K562 (cell line): ENCODE measurements at regions not wholly inside any gene's neighbourhood (a gene's known extent, or its start where the extent isn't known, plus 50 kb on each side); places are given as distances from the start of the nearest gene placed in this dataset.
A peak's percentile ranks its signal among the peaks of the same experiment; 100 is the strongest.

Source experiments
- DDX20 ChIP-seq: fragments of 450-650 bp; IDR thresholded peaks from 2 replicates; pipeline ENCODE4 v1.6.1; 2016; ENCODE audit warnings: missing genetic modification characterization, low read depth, mild to moderate bottlenecking, missing compliant biosample characterization, moderate library complexity
- DMBX1 ChIP-seq: fragments of 250-450 bp; sonication (Bioruptor Pico); IDR thresholded peaks from 2 replicates; pipeline ENCODE4 v1.8.0; 2022; ENCODE audit warnings: inconsistent platforms, mild to moderate bottlenecking, moderate library complexity, borderline replicate concordance
- ESRRA ChIP-seq: fragments of 450-650 bp; IDR thresholded peaks from 2 replicates; pipeline ENCODE4 v1.6.1; 2014; ENCODE audit warnings: low read depth, mild to moderate bottlenecking, moderate library complexity, borderline replicate concordance
- HNRNPK ChIP-seq: fragments of 200-400 bp; formaldehyde crosslinking; IDR thresholded peaks from one replicate; pipeline ENCODE4 v1.6.1; 2018; ENCODE audit warnings: mild to moderate bottlenecking, low read depth, low read length; ENCODE audit not compliant: poor library complexity, severe bottlenecking
- KLF6 ChIP-seq: fragments of 250-450 bp; sonication (Bioruptor Pico); IDR thresholded peaks from 2 replicates; pipeline ENCODE4 v1.4.0; 2020; ENCODE audit warnings: mild to moderate bottlenecking, moderate library complexity, borderline replicate concordance
- NR2C1 ChIP-seq, 2 experiments: fragments of 450-650 bp; IDR thresholded peaks; 2 replicates each; pipeline ENCODE4 v1.6.1; 2017; ENCODE audit warnings: mild to moderate bottlenecking in 2 of 2, antibody characterized with exemption in 1 of 2, inconsistent platforms in 1 of 2, missing compliant biosample characterization in 1 of 2, missing genetic modification characterization in 1 of 2
- RBFOX2 ChIP-seq: fragments of 200-400 bp; formaldehyde crosslinking; IDR thresholded peaks from 2 replicates; pipeline ENCODE4 v1.6.1; 2017; ENCODE audit warnings: low read depth, mild to moderate bottlenecking, low read length, moderate library complexity
- SRF ChIP-seq, 2 experiments: fragments of 250-450, 450-650 bp in 1 of 2; sonication (Bioruptor Pico) in 1 of 2; sonication (generic) in 1 of 2; formaldehyde crosslinking; IDR thresholded peaks; 2 replicates each; pipeline versions ENCODE4 v1.5.0 to v1.5.1; 2020 to 2022; ENCODE audit warnings: mild to moderate bottlenecking in 1 of 2, missing genetic modification reagents in 1 of 2
- TRIM28 ChIP-seq: fragments of 450-650 bp; IDR thresholded peaks from 2 replicates; pipeline ENCODE4 v1.6.1; 2017
- ZBTB17 ChIP-seq: fragments of 450-650 bp; formaldehyde crosslinking; IDR thresholded peaks from 2 replicates; pipeline ENCODE4 v1.4.0; 2020; ENCODE audit warnings: mild to moderate bottlenecking
- ZFX ChIP-seq: sonication (generic); formaldehyde crosslinking; IDR thresholded peaks from 2 replicates; pipeline ENCODE4 v1.8.0; 2022; ENCODE audit warnings: mild to moderate bottlenecking, missing genetic modification reagents, moderate library complexity
- ZNF316 ChIP-seq: fragments of 450-650 bp; IDR thresholded peaks from 2 replicates; pipeline ENCODE4 v1.6.1; 2016
- TF ChIP-seq, protein P1 (sequence below): sonication (generic); formaldehyde crosslinking; IDR thresholded peaks from 2 replicates; pipeline ENCODE4 v1.9.0; 2022; ENCODE audit warnings: mild to moderate bottlenecking, missing genetic modification reagents
- TF ChIP-seq, protein P2 (sequence below): fragments of 450-650 bp; IDR thresholded peaks from 2 replicates; pipeline ENCODE4 v1.6.1; 2018; ENCODE audit not compliant: partially characterized antibody
- TF ChIP-seq, protein P3 (sequence below): fragments of 450-650 bp; IDR thresholded peaks from 2 replicates; pipeline ENCODE4 v1.6.1; 2017; ENCODE audit warnings: antibody characterized with exemption, mild to moderate bottlenecking

DNA sequence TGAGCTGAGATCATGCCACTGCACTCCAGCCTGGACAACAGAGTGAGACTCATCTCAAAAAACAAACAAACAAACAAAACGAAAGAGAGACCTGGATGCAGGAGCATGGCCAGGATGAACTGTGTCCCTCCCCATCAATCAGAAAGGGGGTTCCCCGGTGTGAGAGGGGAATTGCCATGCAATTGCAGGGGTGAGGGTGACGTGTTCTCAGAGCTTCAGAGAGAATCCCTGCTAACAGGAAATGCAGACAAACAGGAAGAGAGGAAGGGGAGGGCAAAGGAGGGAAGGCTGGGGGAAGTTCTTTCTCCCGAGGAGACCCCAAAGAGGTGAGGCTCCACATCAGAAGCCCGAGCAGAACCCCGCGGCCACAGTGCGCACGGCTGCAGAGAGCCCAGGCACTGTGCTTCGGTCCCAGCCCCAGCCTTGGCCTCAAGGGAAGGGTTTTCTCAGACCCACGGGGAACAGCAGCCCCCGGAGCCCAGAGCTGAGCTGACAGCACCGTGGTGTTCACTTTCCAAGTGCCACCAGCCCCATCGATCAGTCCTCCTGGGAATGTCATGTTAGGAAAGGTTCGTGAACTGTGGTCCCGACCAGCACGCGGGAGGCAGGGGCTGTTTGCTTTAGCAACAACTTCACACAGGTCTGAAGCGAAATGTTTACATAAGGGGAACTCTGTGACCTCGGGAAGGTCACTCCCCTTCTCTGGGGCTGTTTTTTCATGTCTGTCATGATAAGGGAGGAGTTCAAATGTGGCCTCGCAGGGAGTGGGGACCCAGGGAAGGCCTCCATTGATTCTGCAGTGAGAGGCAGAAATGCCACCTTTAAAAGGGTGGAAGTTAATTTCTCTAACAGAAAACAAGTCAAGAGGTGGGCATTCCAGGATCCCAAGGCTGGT, 108.0 kb upstream of the ANO1 start (continued):
- 0 out of 4 replicates have a peak, but pooled peaks of 1 of the 2 experiments have one; percentile 25 for TF ChIP-seq SRF (CRISPR knock-in tag; IDR thresholded peaks at IDR 0.05)
- no peak for TF ChIP-seq ZNF316
- TF ChIP-seq, protein P1, sequence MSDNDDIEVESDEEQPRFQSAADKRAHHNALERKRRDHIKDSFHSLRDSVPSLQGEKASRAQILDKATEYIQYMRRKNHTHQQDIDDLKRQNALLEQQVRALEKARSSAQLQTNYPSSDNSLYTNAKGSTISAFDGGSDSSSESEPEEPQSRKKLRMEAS (CRISPR knock-in tag) = peak; percentile 52; the same call in 1 of the 2 replicates
- TF ChIP-seq TRIM28 = no peak
- TF ChIP-seq DMBX1 = 0 out of 2 replicates have a peak, but pooled peaks have one; percentile 8
- peak; percentile 63 for TF ChIP-seq NR2C1 (IDR thresholded peaks at IDR 0.05)
- peak; percentile 70 for TF ChIP-seq NR2C1 (tag; IDR thresholded peaks at IDR 0.05)
- no peak for TF ChIP-seq DDX20 (tag)
- peak; percentile 37; the same call in 1 of the 2 replicates for TF ChIP-seq ZFX (CRISPR knock-in tag)
- TF ChIP-seq ZBTB17 (CRISPR knock-in tag) = peak; percentile 73
- peak; percentile 87 for TF ChIP-seq ESRRA
- TF ChIP-seq, protein P2, sequence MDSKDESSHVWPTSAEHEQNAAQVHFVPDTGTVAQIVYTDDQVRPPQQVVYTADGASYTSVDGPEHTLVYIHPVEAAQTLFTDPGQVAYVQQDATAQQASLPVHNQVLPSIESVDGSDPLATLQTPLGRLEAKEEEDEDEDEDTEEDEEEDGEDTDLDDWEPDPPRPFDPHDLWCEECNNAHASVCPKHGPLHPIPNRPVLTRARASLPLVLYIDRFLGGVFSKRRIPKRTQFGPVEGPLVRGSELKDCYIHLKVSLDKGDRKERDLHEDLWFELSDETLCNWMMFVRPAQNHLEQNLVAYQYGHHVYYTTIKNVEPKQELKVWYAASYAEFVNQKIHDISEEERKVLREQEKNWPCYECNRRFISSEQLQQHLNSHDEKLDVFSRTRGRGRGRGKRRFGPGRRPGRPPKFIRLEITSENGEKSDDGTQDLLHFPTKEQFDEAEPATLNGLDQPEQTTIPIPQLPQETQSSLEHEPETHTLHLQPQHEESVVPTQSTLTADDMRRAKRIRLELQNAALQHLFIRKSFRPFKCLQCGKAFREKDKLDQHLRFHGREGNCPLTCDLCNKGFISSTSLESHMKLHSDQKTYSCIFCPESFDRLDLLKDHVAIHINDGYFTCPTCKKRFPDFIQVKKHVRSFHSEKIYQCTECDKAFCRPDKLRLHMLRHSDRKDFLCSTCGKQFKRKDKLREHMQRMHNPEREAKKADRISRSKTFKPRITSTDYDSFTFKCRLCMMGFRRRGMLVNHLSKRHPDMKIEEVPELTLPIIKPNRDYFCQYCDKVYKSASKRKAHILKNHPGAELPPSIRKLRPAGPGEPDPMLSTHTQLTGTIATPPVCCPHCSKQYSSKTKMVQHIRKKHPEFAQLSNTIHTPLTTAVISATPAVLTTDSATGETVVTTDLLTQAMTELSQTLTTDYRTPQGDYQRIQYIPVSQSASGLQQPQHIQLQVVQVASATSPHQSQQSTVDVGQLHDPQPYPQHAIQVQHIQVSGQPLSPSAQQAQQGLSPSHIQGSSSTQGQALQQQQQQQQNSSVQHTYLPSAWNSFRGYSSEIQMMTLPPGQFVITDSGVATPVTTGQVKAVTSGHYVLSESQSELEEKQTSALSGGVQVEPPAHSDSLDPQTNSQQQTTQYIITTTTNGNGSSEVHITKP = peak; percentile 37
- peak; percentile 39 for TF ChIP-seq RBFOX2
- TF ChIP-seq HNRNPK = no peak
- TF ChIP-seq KLF6 = no peak
- TF ChIP-seq, protein P3, sequence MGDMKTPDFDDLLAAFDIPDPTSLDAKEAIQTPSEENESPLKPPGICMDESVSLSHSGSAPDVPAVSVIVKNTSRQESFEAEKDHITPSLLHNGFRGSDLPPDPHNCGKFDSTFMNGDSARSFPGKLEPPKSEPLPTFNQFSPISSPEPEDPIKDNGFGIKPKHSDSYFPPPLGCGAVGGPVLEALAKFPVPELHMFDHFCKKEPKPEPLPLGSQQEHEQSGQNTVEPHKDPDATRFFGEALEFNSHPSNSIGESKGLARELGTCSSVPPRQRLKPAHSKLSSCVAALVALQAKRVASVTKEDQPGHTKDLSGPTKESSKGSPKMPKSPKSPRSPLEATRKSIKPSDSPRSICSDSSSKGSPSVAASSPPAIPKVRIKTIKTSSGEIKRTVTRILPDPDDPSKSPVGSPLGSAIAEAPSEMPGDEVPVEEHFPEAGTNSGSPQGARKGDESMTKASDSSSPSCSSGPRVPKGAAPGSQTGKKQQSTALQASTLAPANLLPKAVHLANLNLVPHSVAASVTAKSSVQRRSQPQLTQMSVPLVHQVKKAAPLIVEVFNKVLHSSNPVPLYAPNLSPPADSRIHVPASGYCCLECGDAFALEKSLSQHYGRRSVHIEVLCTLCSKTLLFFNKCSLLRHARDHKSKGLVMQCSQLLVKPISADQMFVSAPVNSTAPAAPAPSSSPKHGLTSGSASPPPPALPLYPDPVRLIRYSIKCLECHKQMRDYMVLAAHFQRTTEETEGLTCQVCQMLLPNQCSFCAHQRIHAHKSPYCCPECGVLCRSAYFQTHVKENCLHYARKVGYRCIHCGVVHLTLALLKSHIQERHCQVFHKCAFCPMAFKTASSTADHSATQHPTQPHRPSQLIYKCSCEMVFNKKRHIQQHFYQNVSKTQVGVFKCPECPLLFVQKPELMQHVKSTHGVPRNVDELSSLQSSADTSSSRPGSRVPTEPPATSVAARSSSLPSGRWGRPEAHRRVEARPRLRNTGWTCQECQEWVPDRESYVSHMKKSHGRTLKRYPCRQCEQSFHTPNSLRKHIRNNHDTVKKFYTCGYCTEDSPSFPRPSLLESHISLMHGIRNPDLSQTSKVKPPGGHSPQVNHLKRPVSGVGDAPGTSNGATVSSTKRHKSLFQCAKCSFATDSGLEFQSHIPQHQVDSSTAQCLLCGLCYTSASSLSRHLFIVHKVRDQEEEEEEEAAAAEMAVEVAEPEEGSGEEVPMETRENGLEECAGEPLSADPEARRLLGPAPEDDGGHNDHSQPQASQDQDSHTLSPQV = peak; percentile 71; the same call in 1 of the 2 replicates
